Neuron (in vitro differentiated cells): ENCODE measurements at regions not wholly inside any gene's neighbourhood (a gene's known extent, or its start where the extent isn't known, plus 50 kb on each side); places are given as distances from the start of the nearest gene placed in this dataset.

Experiments
- H2AFZ ChIP-seq: one replicate; pipeline ENCODE4 v1.6.1; 2013; ENCODE audit warnings: low read depth, mild to moderate bottlenecking, inconsistent platforms, low read length, moderate library complexity
- H3K27me3 ChIP-seq: one replicate; pipeline ENCODE4 v1.6.1; 2013; ENCODE audit warnings: low read length; ENCODE audit not compliant: insufficient read depth
- H3K36me3 ChIP-seq: one replicate; pipeline ENCODE4 v1.6.1; 2013; ENCODE audit warnings: low read length; ENCODE audit not compliant: insufficient read depth
- H3K4me1 ChIP-seq: one replicate; pipeline ENCODE4 v1.6.1; 2013; ENCODE audit warnings: low read length; ENCODE audit not compliant: insufficient read depth
- H3K4me3 ChIP-seq: 2 replicates; pipeline ENCODE4 v1.5.1; 2013; ENCODE audit warnings: mild to moderate bottlenecking, low read length, moderate library complexity
- H3K9me3 ChIP-seq: one replicate; pipeline ENCODE4 v1.6.1; 2013; ENCODE audit warnings: low read length

DNA sequence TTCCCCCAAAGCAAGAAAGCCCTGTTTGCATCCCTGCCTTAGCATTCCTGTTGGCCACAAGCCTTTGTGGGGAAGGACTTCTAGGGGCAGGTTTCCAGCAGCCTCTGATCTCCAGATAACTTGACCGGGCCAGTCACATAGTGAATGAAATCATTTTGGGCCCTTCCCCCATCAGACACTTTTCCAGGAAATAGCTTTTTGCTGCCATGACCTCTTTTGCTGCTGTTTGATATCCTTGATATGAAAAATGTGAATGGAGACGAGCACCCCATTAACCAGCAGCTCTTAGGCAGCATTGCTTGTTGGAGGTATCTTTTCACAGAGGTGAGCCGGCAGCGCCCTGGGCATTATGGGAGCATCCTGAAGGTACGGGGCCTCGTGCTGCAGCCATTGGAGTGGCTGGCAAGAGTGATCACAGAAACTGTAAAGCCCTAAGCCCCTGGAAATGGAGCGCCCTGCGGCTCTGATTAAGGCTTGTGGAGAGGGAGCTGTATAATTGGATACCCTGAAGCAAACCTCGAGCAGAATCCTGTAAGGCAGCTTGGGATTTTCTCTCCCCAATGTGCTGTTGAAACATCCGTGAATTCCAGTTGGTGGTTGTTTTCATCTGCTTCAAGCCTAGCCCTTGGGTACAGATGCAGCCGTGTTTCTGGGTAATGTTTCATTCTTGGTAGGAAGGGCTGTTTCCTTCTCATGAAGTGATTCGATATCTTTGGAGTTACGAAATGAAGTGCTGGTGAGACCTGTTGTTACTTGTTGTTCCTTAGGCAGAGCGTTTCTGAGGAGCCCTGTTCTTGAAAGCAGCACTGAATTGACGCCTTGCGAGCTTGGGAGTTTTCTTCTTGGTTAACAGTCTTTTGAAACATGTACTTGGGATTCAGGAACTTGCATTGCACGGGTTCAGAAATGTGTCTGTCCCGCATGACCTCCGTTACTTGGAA is 179.0 kb downstream of the PTEN start:
- no peaks in the 10 kb centered on the region for H3K9me3 ChIP-seq
- H3K4me3 ChIP-seq = no peak overlapping the region
- no peak overlapping the region for H2AFZ ChIP-seq
- no peaks in the 10 kb centered on the region for H3K36me3 ChIP-seq
- peaks cover 4% of the 10 kb centered on the region for H3K4me1 ChIP-seq
- H3K27me3 ChIP-seq = no peaks in the 10 kb centered on the region

DNA sequence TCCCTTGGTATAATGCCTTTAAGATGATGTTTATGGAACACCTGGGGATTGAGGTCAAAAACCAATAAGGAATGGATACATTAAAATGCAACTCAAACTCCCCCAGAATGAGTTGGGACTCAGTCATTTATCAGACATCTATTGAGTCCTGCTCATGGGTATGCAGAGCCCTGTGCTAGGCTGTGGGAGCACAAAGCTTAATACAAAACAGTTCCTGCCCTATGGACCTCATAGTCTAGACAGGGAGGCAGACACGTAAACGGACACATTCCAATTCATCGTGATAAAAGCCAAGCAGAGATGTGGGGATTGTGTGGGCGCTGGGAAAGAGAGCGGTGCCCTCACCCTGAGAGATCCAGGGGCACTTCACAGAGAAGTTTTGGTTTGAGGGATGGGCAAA is 181.7 kb downstream of the PTEN start:
- peaks cover 4% of the 10 kb centered on the region for H3K4me1 ChIP-seq
- no peak overlapping the region for H2AFZ ChIP-seq
- no peak overlapping the region for H3K4me3 ChIP-seq
- H3K36me3 ChIP-seq = no peaks in the 10 kb centered on the region
- no peaks in the 10 kb centered on the region for H3K27me3 ChIP-seq
- no peaks in the 10 kb centered on the region for H3K9me3 ChIP-seq

DNA sequence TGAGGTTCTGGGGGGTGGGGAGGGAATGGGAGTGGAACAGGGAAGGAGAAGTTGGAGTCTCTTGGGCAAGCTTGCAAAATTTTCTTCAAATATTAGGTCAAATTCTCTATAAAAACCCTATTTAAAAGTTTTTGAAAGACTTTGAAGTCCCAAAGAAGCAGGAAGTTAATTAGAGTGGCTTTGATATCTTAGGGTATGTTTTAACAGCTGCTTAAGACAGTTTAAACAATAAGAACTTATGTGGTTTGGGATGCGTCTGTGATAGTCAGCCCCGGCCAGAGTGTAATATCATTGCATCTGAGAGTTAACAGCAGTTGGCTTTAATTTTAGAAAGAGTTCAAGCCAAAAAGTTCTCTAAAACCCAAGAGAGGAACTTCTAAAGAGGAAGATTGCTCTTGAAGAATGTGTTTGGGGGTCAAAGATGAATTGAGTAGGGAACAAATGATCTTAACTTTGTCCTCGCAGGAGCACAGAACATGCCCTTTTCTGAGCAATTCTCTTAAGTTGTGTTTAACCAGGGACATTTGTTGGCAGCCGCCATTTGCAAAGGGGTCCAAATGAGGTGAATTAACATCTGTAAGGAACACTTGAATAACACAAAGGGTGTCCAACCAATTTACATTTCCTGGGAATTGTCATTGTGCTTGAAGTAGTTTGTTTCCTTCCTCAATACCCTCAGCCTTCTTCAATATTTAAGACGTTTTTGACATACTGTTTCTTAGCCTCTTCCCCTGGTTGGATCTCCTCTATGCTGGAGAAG is 182.4 kb downstream of the PTEN start:
- Histone ChIP-seq H3K27me3 (no peaks in the 10 kb centered on the region), H2AFZ (no peak overlapping the region), H3K4me1 (peaks cover 4% of the 10 kb centered on the region), H3K9me3 (no peaks in the 10 kb centered on the region), H3K36me3 (no peaks in the 10 kb centered on the region), H3K4me3 (no peak overlapping the region)

DNA sequence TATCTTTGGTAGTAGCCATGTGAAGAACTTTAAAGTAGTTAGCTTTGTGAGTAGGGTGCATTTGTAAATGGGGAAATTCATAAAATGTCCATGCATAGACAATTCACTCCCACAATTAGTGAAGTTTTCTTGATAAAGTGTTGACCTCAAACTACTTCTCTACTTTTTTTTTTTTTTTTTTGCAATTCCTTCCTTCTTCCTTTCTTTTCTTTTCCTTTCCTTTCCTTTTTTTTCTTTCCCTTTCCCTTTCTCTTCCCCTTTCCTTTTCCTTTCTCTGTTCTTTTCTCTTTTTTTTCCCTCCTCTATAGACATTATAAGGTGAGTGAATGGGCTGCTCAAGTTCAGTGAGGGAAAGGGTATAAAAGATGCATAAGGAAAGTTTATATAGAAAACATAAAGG is 184.2 kb downstream of the PTEN start:
- no peaks in the 10 kb centered on the region for H3K27me3 ChIP-seq
- no peaks in the 10 kb centered on the region for H3K9me3 ChIP-seq
- H3K4me1 ChIP-seq = peaks cover 4% of the 10 kb centered on the region
- H2AFZ ChIP-seq = no peak overlapping the region
- no peaks in the 10 kb centered on the region for H3K36me3 ChIP-seq
- no peak overlapping the region for H3K4me3 ChIP-seq

DNA sequence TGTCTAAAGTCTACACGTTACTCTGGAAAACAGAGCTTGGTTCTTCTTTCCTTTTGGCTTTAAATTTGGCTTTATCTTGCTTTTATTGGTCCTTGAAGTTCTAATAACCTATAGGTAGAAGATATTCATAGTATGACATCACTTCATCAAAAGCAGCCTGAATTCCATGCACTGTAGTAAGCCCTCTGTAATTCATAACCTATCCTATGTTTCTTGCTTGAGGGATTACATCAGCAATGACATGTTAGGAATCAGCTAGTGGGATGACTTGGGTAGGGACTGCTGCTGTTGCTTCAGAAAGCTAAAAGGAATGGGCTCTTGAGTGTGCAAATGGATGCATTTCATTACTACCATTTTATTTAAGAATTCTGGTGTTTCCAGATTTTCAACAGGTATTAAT is 184.9 kb downstream of the PTEN start:
- Histone ChIP-seq H2AFZ (no peak overlapping the region), H3K4me1 (peaks cover 4% of the 10 kb centered on the region), H3K36me3 (no peaks in the 10 kb centered on the region), H3K4me3 (no peak overlapping the region), H3K9me3 (no peaks in the 10 kb centered on the region), H3K27me3 (no peaks in the 10 kb centered on the region)

DNA sequence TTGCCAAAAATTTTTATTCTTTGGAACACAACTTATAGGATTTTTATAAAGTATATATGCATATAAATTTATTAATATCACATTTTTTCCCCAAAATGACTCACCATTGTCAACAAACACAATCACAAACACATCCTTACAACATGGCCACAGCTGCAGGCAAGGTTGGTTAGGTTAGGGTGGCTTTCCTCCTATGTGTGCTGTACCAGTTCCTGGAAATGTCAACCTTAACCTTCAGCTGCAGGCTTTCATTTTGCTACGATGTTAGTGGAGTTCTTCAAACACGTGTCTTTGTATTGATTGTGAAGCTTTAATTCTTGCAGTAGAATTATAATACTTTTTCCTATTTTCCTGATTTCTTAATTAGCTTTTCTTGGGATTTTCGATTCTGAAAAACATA is 185.8 kb downstream of the PTEN start:
- Histone ChIP-seq H3K4me3 (no peak overlapping the region), H2AFZ (no peak overlapping the region), H3K4me1 (peaks cover 4% of the 10 kb centered on the region), H3K9me3 (no peaks in the 10 kb centered on the region), H3K27me3 (no peaks in the 10 kb centered on the region), H3K36me3 (no peaks in the 10 kb centered on the region)

DNA sequence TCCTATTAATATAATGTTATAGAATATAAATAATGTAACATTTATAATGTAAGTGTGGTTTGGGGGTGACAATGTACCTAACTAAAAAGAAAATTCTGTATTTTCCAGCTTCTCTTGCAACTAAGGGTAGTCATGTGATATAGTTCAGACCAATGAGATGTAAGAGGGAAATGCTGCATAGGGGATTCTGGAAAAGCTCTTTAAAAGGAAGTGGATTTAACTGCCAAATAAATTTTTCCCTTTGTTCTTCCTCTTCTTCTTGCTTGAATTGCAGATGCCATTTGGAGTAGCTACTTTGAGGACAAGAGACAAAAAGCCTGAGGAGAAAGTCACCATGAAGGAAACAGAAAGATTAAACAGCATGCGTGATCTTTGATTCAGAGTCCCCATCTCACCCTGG is 194.3 kb downstream of the PTEN start:
- no peaks in the 10 kb centered on the region for H3K4me1 ChIP-seq
- no peak overlapping the region for H2AFZ ChIP-seq
- H3K9me3 ChIP-seq = no peaks in the 10 kb centered on the region
- H3K36me3 ChIP-seq = no peaks in the 10 kb centered on the region
- no peaks in the 10 kb centered on the region for H3K27me3 ChIP-seq
- no peak overlapping the region for H3K4me3 ChIP-seq

DNA sequence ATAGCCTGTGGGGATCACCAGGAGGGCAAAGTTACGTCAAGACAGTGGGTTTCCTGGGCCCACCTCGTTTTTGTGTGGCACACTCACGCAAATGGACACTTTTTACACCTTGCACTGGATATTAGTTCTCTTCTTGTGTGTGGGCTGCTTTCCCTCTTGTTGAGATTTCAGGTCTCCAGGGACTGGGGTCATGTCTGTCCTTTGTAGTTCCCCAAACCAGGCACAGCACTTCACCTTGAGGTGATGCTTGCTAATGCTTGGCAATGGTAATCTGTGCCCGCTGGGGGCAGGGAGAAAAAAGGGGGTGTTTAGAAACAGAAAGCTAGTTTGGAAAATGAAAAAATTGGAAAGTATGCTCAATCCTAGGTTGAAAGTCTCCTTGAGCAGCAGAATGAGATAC is 195.3 kb downstream of the PTEN start:
- Histone ChIP-seq H3K4me1 (no peaks in the 10 kb centered on the region), H3K27me3 (no peaks in the 10 kb centered on the region), H2AFZ (no peak overlapping the region), H3K9me3 (no peaks in the 10 kb centered on the region), H3K36me3 (no peaks in the 10 kb centered on the region), H3K4me3 (no peak overlapping the region)

DNA sequence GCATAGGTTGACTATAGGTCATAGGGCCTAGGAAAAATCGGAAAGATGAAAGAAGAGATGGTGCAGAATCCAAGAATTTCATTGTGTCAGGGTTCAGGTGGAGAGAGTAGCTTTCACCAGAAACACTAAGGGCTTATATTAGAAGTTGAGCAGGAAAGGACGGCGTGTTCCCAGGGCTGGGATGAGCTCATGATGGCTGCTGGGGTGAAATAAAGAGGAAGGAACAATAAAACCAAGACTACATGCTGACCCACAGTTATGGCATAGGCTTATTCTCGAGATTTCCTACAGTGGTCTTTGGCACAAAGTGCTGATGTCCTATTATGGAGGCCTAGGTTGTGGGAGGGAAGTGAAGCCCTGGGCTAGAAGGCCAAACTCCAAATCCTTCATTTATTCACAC is 195.8 kb downstream of the PTEN start:
- H2AFZ ChIP-seq = no peak overlapping the region
- H3K9me3 ChIP-seq = no peaks in the 10 kb centered on the region
- no peaks in the 10 kb centered on the region for H3K36me3 ChIP-seq
- no peak overlapping the region for H3K4me3 ChIP-seq
- H3K4me1 ChIP-seq = no peaks in the 10 kb centered on the region
- no peaks in the 10 kb centered on the region for H3K27me3 ChIP-seq

DNA sequence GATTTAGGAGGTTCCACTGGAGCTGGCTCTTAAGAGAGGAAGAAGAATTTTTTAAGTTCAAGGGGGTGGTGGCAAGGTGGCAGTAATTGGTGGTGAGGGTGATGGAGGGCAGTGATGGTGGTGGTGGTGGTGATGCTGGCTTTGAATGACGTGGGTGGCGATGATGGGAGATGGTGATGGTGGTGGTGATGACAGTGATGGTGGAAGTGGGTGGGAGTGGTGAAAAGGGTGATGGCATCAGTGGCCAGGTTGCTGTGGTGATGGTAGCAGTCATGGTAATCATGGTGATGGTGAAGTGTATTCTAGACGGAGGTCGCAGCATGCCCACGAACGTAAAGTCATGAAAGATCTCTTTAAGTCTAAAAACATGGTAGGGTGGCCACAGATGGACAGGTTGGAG is 197.3 kb downstream of the PTEN start:
- H3K4me1 ChIP-seq = no peaks in the 10 kb centered on the region
- no peaks in the 10 kb centered on the region for H3K27me3 ChIP-seq
- H3K9me3 ChIP-seq = no peaks in the 10 kb centered on the region
- H3K4me3 ChIP-seq = no peak overlapping the region
- H2AFZ ChIP-seq = no peak overlapping the region
- no peaks in the 10 kb centered on the region for H3K36me3 ChIP-seq

DNA sequence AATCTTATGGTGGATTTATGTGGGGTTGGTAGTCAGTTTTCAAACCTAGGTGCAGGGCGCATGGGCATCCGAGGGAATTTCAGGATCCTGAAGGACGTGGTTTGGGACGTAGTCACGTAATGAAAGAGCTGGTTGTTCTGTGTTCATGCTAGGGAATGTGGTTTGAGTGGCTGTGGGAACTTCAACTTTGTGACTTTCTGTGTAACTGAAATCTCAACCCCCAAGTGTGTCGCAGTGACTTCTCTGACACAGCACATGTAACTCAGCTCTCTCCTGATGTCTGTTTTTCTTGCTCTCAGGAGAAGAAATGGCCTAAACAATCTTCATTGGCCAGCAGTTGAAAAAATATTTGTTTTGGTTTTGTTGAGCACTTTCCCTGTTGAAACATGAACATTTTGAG is 199.0 kb downstream of the PTEN start:
- H2AFZ ChIP-seq = peak overlapping the region; percentile 15
- no peaks in the 10 kb centered on the region for H3K4me1 ChIP-seq
- H3K4me3 ChIP-seq = no peak overlapping the region
- H3K9me3 ChIP-seq = no peaks in the 10 kb centered on the region
- H3K36me3 ChIP-seq = no peaks in the 10 kb centered on the region
- H3K27me3 ChIP-seq = no peaks in the 10 kb centered on the region

DNA sequence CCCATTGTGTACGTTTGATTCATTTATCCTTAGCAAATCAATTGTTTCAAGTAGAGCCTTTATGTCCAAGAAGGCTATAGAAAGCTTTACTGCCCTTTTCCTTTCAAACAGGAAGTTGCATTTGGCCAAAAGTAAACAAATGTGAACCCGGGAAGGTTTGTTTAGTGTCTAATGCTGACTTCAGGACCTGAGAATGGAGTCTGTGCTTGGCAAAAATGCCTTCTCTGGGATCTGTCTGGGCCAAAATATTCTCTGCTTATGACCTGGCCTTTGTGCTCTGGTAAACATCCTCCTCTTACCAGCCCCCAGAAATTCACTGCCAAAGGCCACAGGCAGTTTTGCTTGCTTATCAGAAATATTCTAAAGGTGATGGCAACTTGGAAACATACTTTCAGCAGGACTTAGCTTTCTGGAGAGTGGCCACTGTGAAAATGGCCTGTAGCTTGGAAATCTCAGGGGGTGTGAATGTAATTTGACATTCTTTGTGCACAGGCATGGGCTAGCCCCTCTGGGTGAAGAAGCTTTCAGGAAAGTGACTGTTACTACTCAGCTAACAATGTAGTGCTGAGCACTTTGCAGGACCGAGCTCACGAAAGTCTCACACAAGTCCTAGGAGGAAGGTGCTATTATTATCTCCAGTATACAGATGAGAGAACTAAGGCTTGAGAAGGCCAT is 199.5 kb downstream of the PTEN start:
- no peaks in the 10 kb centered on the region for H3K9me3 ChIP-seq
- H3K36me3 ChIP-seq = no peaks in the 10 kb centered on the region
- peak overlapping the region; percentile 15 for H2AFZ ChIP-seq
- no peaks in the 10 kb centered on the region for H3K27me3 ChIP-seq
- H3K4me1 ChIP-seq = no peaks in the 10 kb centered on the region
- H3K4me3 ChIP-seq = no peak overlapping the region
